ENCODE measurements at regions not wholly inside any gene's neighbourhood (a gene's known extent, or its start where the extent isn't known, plus 50 kb on each side); places are given as distances from the start of the nearest gene placed in this dataset.

- no peaks in the 10 kb centered on the region for H3K36me3 Mint-ChIP-seq (ENCODE audit: low read depth, unreplicated experiment)
- H3K4me1 Mint-ChIP-seq (ENCODE audit: unreplicated experiment) = peaks cover 10% of the 10 kb centered on the region
- peak; percentile 54 for TF ChIP-seq CTCF (IDR thresholded peaks at IDR 0.05; ENCODE audit: unreplicated experiment)
- H3K9me3 Mint-ChIP-seq (ENCODE audit: unreplicated experiment) = no peaks in the 10 kb centered on the region
- peak; percentile 66 for DNase-seq (ENCODE audit: low spot score)
- H3K27ac Mint-ChIP-seq (ENCODE audit: unreplicated experiment) = no peak overlapping the region
- H3K27me3 Mint-ChIP-seq (ENCODE audit: unreplicated experiment) = no peaks in the 10 kb centered on the region
- no peak overlapping the region for H3K4me3 Mint-ChIP-seq (ENCODE audit: unreplicated experiment)
These were observed 55.2 kb upstream of the ADGRF1 start for GRCh38 chr6:47097092-47097945.

- Mint-ChIP-seq H3K4me3 (ENCODE audit: unreplicated experiment) (no peak overlapping the region), H3K27ac (ENCODE audit: unreplicated experiment) (no peak overlapping the region), H3K27me3 (ENCODE audit: unreplicated experiment) (no peaks in the 10 kb centered on the region), H3K4me1 (ENCODE audit: unreplicated experiment) (peaks cover 10% of the 10 kb centered on the region), H3K9me3 (ENCODE audit: unreplicated experiment) (no peaks in the 10 kb centered on the region), H3K36me3 (ENCODE audit: low read depth, unreplicated experiment) (no peaks in the 10 kb centered on the region)
- TF ChIP-seq CTCF (IDR thresholded peaks at IDR 0.05; ENCODE audit: unreplicated experiment) = no peak
- no peak for DNase-seq (ENCODE audit: low spot score)
These were observed 54.2 kb upstream of the ADGRF1 start for GRCh38 chr6:47096211-47096895.

- DNase-seq (ENCODE audit: low spot score) = no peak
- no peak for TF ChIP-seq CTCF (IDR thresholded peaks at IDR 0.05; ENCODE audit: unreplicated experiment)
- H3K4me3 Mint-ChIP-seq (ENCODE audit: unreplicated experiment) = no peak overlapping the region
- peak overlapping the region; percentile 8 for H3K27ac Mint-ChIP-seq (ENCODE audit: unreplicated experiment)
- H3K36me3 Mint-ChIP-seq (ENCODE audit: low read depth, unreplicated experiment) = no peaks in the 10 kb centered on the region
- peaks cover 10% of the 10 kb centered on the region for H3K4me1 Mint-ChIP-seq (ENCODE audit: unreplicated experiment)
- H3K9me3 Mint-ChIP-seq (ENCODE audit: unreplicated experiment) = no peaks in the 10 kb centered on the region
- H3K27me3 Mint-ChIP-seq (ENCODE audit: unreplicated experiment) = no peaks in the 10 kb centered on the region
These were observed 52.3 kb upstream of the ADGRF1 start for GRCh38 chr6:47094241-47094925.

GRCh38 chr6:47093169-47093568 is 51.0 kb upstream of the ADGRF1 start:
- no peak for TF ChIP-seq CTCF (IDR thresholded peaks at IDR 0.05; ENCODE audit: unreplicated experiment)
- Mint-ChIP-seq H3K9me3 (ENCODE audit: unreplicated experiment) (no peaks in the 10 kb centered on the region), H3K4me3 (ENCODE audit: unreplicated experiment) (no peak overlapping the region), H3K4me1 (ENCODE audit: unreplicated experiment) (peaks cover 10% of the 10 kb centered on the region), H3K27ac (ENCODE audit: unreplicated experiment) (no peak overlapping the region), H3K27me3 (ENCODE audit: unreplicated experiment) (no peaks in the 10 kb centered on the region), H3K36me3 (ENCODE audit: low read depth, unreplicated experiment) (no peaks in the 10 kb centered on the region)
- DNase-seq (ENCODE audit: low spot score) = no peak

Data from endothelial cell (in vitro differentiated cells).